HG02885 (cell line): ENCODE measurements at regions not wholly inside any gene's neighbourhood (a gene's known extent, or its start where the extent isn't known, plus 50 kb on each side); places are given as distances from the start of the nearest gene placed in this dataset.

Experiments used
- ATAC-seq: cut with Tn5 transposase; IDR thresholded peaks from one replicate; pipeline ENCODE4 v1.9.1; 2021; ENCODE audit warnings: mild to moderate bottlenecking; ENCODE audit not compliant: unreplicated experiment, poor library complexity

DNA sequence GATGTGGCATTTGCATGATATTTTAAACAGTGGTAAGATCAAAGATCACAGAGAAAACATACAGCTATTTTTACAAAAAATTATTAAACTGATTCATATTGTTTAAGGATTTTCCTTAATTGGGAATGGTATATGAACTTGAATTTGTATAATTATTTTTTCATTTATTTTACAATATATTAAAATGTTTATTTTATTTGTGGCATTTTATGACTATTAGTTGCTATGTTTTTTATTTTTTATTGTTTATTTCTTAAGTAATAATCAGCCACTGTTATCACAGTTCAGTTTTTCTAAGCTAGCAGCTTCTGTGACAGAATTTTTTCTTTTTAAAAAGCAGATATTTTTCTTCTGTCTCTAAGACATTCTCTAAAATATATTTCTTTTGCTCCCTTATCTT is 387.0 kb upstream of the KHDRBS2 start:
- ATAC-seq, result no peak

GRCh38 chr6:62670490-62671223 is 384.6 kb upstream of the KHDRBS2 start:
- ATAC-seq, result no peak

DNA sequence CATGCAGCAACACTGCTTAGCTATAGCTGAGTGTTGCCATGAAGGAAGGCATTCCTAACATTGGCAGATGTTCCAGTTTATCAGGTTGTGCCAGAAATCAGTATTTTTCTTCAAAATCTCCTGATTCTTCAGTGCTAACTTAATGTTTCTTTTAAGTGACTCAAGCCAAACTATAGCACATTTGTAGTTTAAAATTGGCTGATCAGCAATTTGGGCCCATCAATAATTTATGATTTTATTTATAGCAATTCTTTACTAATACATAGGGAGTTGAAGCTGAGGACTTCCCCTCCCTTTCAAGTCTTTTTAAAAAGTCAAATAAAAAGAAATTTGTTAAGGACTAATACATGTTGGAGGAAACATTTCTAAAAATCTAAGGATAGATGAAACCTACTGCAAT is 383.8 kb upstream of the KHDRBS2 start:
- no peak for ATAC-seq

GRCh38 chr6:62652692-62653328 is 366.8 kb upstream of the KHDRBS2 start:
- no peak for ATAC-seq

- no peak for ATAC-seq
These were observed 359.2 kb upstream of the KHDRBS2 start for GRCh38 chr6:62645274-62645673.

DNA sequence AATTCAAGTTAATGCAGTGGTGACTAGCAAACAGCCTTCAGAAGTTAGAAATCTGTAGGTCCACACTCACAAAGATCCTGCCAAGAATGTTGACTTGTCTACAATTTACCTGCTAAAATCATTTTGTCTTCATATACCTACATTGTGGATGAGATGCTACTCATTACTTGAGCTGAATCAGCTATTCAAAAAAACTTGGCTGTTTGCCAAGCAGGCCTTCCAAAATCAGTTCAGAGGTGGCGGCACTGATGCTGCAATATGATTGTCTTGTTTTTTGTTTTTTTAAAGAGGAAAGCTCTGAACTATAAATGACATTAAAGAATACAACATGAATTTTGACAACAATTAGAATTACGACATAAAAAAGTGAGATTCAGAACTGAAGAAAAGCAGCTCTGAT is 354.7 kb upstream of the KHDRBS2 start:
- no peak for ATAC-seq

GRCh38 chr6:62626661-62627060 is 340.6 kb upstream of the KHDRBS2 start:
- ATAC-seq, result no peak

- ATAC-seq, result no peak
These were observed 338.0 kb upstream of the KHDRBS2 start for GRCh38 chr6:62623846-62624532.

DNA sequence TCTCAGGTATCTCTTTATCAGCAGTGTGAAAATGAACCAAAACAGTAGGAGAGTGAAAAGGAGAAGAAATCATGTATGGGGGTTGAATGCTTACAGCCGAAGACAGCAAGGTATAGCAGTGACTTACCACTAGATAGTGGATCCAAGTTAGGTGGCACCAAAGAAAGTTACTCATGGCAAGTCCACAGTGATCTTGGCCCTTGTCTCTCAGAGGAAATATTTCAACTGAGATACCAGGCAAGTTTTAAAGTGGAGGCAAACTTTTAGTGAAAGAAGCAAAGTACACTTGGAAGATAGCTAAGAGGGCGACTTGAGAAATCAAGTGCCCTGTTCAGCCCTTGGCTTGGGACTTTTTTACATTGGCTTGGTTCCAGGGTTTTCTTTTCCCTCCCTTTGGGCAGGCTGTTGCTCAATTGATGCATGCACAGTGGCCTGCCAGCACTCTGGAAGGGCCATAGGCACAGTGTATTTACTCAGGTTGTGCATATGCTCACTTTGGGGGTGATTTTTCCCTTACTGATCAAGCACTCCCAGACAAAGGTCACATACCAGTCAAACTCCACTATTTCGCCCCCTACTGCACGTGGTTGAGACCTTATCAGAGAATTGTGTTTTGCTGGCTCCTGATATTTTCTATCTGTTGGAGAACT is 329.5 kb upstream of the KHDRBS2 start:
- ATAC-seq, result no peak

DNA sequence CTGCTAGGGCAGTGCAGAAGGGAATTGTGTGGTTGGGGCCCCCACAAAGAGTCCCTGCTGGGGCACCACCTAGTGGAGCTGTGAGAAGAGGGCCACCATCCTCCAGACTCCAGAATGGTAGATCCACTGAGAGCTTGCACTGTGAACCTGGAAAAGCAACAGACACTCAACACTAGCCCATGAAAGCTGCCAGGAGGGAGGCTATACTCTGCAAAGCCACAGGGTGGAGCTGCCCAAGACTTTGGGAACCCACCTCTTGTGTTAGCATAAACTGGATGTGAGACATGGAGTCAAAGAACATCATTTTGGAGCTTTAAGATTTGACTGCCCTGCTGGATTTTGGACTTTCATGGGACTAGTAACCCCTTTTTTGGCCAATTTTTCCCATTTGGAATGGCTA is 328.4 kb upstream of the KHDRBS2 start:
- no peak for ATAC-seq

DNA sequence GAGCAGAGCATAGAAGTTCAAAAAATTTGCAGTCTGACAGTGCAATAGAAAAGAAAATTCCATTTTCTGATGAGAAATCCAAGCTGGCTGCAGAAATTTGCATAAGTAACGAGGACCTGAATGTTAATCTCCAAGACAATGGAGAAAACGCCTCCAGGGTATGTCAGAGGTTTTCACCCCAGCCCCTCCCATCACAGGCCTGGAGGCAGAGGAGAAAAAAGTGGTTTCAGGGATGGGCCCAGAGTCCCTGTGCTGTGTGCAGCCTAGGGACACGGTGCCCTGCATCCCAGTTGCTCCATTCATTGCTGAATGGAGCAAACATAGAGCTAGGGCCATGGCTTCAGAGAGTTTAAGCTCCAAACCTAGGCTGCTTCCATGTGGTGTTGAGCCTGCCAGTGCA is 327.9 kb upstream of the KHDRBS2 start:
- ATAC-seq, result no peak

DNA sequence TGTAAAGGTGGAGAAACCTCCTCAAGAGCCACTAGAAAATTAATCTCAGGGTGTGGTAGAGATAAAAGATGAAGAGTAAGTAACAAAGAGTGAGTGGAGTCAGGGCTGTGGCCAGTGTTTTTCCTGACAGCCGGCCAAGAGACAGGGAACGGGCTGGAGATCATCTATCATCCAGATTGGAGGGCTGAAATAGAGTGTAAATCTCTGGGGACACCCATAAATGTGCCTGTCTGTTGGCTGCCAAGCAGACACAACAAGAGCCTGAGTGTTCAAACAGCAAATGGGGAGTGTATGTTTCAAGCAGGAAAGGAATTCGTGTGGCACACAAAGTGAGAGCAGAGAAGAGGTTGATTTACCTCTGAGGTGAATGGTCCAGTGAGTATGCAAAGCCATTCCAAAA is 326.4 kb upstream of the KHDRBS2 start:
- ATAC-seq, result no peak

DNA sequence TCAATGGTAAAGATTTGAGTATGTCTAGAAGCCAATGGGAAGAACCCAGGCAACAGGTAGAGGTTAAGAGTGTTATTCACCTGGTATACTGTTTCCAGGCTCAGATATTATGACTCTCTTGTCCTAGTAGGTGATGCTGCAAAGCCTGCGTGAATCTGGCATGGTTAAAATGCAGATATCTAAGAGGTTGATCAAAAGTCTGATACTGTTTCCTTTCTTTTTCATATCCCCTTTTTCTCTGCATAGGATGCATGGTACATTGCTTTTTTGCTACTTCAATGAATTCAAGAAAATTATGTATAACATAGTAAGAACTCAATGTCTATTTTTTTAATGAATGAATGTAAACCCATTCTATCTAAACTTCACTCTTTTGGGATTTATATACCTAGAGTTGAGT is 284.3 kb upstream of the KHDRBS2 start:
- ATAC-seq, result no peak

- no peak for ATAC-seq
These were observed 255.5 kb upstream of the KHDRBS2 start for GRCh38 chr6:62541502-62541901.

GRCh38 chr6:62530985-62531384 is 245.0 kb upstream of the KHDRBS2 start:
- no peak for ATAC-seq

- ATAC-seq, result no peak
These were observed 243.0 kb upstream of the KHDRBS2 start for GRCh38 chr6:62528894-62529526.

- no peak for ATAC-seq
These were observed 237.6 kb upstream of the KHDRBS2 start for GRCh38 chr6:62523630-62524029.

- no peak for ATAC-seq
These were observed 233.5 kb upstream of the KHDRBS2 start for GRCh38 chr6:62519574-62519973.

DNA sequence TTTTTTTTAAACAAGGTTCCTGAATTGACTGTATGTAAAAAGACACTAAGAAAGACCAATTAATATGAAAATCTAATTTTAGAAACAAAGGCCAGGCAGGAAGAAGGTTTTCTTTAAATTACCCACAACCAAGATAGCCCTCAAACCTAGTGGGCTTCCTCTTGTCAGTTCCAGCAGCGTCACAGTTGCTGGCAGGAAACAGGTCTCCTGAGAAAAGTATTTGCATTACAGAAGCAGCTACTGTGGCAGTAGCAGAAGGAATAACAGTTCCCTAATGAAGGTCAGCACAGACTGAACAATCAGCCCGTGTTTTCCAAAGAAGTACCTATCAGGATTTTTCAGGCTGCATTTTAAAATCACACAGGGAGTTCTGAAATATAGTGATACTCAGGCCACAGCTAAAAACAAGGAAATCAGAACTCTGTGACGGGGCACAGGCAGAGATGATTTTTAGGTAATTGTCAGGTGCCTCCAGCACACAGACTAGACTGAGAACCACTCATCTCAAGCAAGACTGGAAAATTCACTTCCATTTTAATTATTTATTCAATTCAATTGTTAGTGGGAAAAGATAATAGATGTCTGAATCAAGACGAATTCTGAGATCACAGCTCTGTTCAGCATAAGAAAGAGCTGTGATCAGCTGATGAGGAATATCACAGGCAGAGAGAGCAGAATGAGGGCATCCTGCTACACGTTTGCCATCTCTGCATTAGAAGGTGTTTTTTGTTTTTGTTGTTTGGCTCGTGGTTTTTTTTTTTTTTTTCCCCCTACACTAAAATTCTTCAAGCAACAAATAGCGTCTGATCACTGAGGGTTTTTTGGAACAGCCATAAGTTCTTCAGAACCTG is 230.5 kb upstream of the KHDRBS2 start:
- no peak for ATAC-seq
